Esophagus squamous epithelium (tissue), 5 donors: ENCODE measurements at regions not wholly inside any gene's neighbourhood (a gene's known extent, or its start where the extent isn't known, plus 50 kb on each side); places are given as distances from the start of the nearest gene placed in this dataset.
"Not testable (repeated sequence)": the region's sequence is repeated elsewhere in the genome, so short reads cannot be mapped to it uniquely, and the experiment has no call there.

Experiments used
- DNase-seq: peaks from one replicate; lab custom pipeline; 2025; lab: John Stamatoyannopoulos, UW
- H3K27ac ChIP-seq, 4 donors: fragments of 200-600 bp; sonication (generic); one replicate each; pipeline ENCODE4 v1.5.1; 2016 to 2019; ENCODE audit warnings: mild to moderate bottlenecking in 1 of 4
- H3K27me3 ChIP-seq, 4 donors: fragments of 200-600 bp; sonication (generic); 1 replicate in 3 of 4; 2 replicates in 1 of 4; pipeline versions ENCODE4 v1.5.1 to v1.6.0; 2017 to 2021; ENCODE audit warnings: antibody characterized with exemption in 1 of 4
- H3K36me3 ChIP-seq, 3 donors: fragments of 200-600 bp; sonication (generic); one replicate each; pipeline ENCODE4 v1.5.1; 2016 to 2019
- H3K4me1 ChIP-seq, 3 donors: fragments of 200-600 bp; sonication (generic); one replicate each; pipeline ENCODE4 v1.5.1; 2017 to 2019
- H3K4me3 ChIP-seq, 4 donors: fragments of 200-600 bp; sonication (generic); 1 replicate in 3 of 4; 2 replicates in 1 of 4; pipeline ENCODE4 v1.5.1; 2016 to 2019; ENCODE audit warnings: mild to moderate bottlenecking in 2 of 4, moderate library complexity in 1 of 4
- H3K9me3 ChIP-seq, 3 donors: fragments of 200-600 bp; sonication (generic); one replicate each; pipeline ENCODE4 v1.5.1; 2016 to 2019
- POLR2A ChIP-seq, 4 donors: fragments of 450-650 bp; IDR thresholded peaks; one replicate each; pipeline ENCODE4 v1.6.1; 2017; ENCODE audit warnings: antibody characterized with exemption in 4 of 4, mild to moderate bottlenecking in 4 of 4, moderate library complexity in 3 of 4
- WGBS, 2 donors: methylation state at CpG; one replicate each; pipeline ENCODE4 v1.1.5; 2018; 5-methylcytosine and 5-hydroxymethylcytosine counted together
- intact Hi-C: fragments of 100-400 bp; cut with DNase I; formaldehyde crosslinking; loops from one replicate; pipeline ENCODE4 v1.15.0; 2022
- TF ChIP-seq, protein P1 (sequence below), 6 experiments: fragments of 450-650 bp in 4 of 6; fragments of 200-600 bp in 2 of 6; sonication (generic) in 2 of 6; IDR thresholded peaks; one replicate each; pipeline ENCODE4 v1.5.1; 2016 to 2019; ENCODE audit warnings: antibody characterized with exemption in 6 of 6, mild to moderate bottlenecking in 4 of 6, moderate library complexity in 4 of 6
- donor health status: DM: yes; HTN: yes; CAD: no.

DNA sequence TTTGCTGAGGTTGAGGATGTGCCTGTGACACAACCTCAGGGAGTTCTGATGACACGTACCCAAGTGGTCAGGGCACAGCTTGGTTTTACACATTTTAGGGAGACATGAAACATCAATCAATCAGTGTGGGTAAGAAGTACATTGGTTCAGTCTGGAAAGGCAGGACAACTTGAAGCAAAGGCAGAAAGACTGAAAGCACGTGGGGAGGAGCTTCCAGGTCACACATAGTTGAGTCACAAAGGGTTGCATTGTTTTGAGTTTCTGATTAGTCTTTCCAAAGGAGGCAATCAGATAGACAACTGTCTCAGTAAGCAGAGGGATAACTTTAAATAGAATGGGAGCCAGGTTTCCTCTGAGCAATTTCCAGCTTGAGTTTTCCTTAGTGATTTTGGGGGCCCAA lies 1910.0 kb upstream of the AGA start:
- Histone ChIP-seq H3K4me3 (no peak overlapping the region), H3K27ac (no peak overlapping the region), H3K9me3 (no peaks in the 10 kb centered on the region), H3K27me3 (no peaks in the 10 kb centered on the region), H3K36me3 (no peaks in the 10 kb centered on the region), H3K4me1 (no peaks in the 10 kb centered on the region)
- intact Hi-C loops, result no loop called here
- 54 to 63% methylated on average over 2 of the region's 2 CpGs for WGBS, 2 donors
- no peak for DNase-seq
- TF ChIP-seq, protein P1, sequence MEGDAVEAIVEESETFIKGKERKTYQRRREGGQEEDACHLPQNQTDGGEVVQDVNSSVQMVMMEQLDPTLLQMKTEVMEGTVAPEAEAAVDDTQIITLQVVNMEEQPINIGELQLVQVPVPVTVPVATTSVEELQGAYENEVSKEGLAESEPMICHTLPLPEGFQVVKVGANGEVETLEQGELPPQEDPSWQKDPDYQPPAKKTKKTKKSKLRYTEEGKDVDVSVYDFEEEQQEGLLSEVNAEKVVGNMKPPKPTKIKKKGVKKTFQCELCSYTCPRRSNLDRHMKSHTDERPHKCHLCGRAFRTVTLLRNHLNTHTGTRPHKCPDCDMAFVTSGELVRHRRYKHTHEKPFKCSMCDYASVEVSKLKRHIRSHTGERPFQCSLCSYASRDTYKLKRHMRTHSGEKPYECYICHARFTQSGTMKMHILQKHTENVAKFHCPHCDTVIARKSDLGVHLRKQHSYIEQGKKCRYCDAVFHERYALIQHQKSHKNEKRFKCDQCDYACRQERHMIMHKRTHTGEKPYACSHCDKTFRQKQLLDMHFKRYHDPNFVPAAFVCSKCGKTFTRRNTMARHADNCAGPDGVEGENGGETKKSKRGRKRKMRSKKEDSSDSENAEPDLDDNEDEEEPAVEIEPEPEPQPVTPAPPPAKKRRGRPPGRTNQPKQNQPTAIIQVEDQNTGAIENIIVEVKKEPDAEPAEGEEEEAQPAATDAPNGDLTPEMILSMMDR (IDR thresholded peaks at IDR 0.05), result no peak
- TF ChIP-seq POLR2A (IDR thresholded peaks at IDR 0.05), result no peak

DNA sequence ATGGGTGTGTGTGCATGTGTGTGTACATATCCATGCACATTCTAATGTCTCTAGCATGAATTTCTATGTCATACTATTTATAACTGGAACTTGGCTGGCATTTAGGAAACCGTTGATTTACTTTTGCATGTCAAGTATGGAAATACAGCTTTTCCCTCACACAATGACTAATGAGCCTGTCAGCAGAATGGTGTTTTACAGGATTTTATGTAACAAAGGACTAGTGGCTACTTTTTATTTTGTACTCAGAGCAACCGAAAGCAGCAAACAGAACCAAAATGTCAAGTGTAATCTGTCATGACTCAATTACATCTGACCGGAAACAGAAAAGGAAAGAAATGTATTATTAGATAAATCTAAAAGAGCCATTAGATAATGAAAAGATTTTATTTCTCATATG lies 1911.5 kb upstream of the AGA start:
- no peaks in the 10 kb centered on the region for H3K36me3 ChIP-seq
- intact Hi-C loops, result no loop called here
- TF ChIP-seq POLR2A (IDR thresholded peaks at IDR 0.05), result no peak
- TF ChIP-seq, protein P1 (IDR thresholded peaks at IDR 0.05), result no peak
- 21 to 24% methylated on average over 3 of the region's 3 CpGs for WGBS, 2 donors
- no peaks in the 10 kb centered on the region for H3K27me3 ChIP-seq
- H3K27ac ChIP-seq, result no peak overlapping the region
- H3K4me3 ChIP-seq, result no peak overlapping the region
- no peaks in the 10 kb centered on the region for H3K9me3 ChIP-seq
- H3K4me1 ChIP-seq, result no peaks in the 10 kb centered on the region
- DNase-seq, result no peak

DNA sequence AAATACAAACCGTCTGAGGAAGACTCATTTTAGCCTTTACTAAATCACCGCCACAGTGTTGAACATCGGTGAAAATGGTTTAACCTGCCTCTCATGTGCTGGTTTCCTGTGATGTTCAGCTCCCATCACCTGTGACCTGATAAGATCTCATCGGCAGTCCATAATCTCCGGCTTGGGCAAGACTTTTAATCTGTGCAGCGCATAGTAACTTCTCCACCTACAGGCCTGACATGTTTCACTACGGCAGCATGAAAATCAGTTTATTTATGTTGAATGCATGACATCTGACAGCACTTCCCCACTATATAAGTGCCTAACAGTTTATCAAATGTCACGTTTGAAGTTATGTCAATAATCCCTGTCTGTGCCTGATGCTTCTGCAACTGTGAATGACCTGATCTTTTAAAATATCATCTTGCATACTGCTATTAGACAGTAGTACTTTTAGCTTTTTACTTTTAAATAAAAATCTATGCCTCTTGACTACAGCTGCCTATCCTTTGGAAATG lies 1919.8 kb upstream of the AGA start:
- no peak overlapping the region for H3K27ac ChIP-seq
- H3K4me1 ChIP-seq, result no peaks in the 10 kb centered on the region
- WGBS, 2 donors, result 43 to 55% methylated on average over 8 of the region's 8 CpGs
- no peaks in the 10 kb centered on the region for H3K36me3 ChIP-seq
- no peak for TF ChIP-seq POLR2A (IDR thresholded peaks at IDR 0.05)
- TF ChIP-seq, protein P1 (IDR thresholded peaks at IDR 0.05), result no peak
- H3K4me3 ChIP-seq, result no peak overlapping the region
- H3K9me3 ChIP-seq, result no peaks in the 10 kb centered on the region
- no peak for DNase-seq
- intact Hi-C loops, result no loop called here
- no peaks in the 10 kb centered on the region for H3K27me3 ChIP-seq

DNA sequence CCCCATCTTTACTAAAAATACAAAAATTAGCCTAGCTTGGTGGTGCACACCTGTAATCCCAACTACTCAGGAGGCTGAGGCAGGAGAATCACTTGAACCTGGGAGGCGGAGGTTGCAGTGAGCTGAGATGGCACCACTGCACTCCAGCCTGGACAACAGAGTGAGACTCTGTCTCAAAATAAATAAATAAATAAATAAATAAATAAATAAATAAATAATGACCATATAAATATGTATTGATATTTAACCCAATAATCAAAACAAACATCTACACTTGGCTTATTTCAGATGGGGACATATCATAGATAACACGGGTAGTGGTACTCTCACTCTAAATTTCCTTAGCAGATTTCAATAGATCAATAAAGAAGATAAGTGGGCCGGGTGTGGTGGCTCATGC lies 1923.7 kb upstream of the AGA start:
- H3K27ac ChIP-seq, H3K4me1 ChIP-seq, H3K36me3 ChIP-seq, H3K4me3 ChIP-seq, H3K9me3 ChIP-seq, intact Hi-C loops, H3K27me3 ChIP-seq, DNase-seq: not testable (repeated sequence)
- WGBS, 2 donors, result 90 to 92% methylated on average over 3 of the region's 3 CpGs

DNA sequence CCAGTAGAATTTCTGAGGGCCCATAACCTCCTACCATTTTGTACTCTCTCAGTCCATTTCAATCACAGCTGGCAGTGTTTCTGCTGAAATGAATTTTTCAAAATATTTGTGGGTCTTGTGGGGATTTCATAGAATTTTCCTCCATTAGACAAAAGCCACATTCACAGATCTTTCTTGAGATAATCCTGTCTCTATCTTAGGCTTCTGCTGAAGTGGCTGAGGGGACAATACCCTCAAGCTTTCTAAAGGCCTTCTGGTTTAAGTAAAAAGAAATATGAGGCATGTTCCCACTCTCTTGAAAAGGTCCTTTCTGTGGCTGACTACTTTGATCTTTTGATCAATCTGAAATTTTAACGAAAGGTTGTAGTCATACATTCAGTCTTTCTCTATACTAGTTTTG lies 1930.0 kb upstream of the AGA start:
- Histone ChIP-seq H3K27ac (no peak overlapping the region), H3K4me1 (no peaks in the 10 kb centered on the region), H3K4me3 (no peak overlapping the region), H3K27me3 (no peaks in the 10 kb centered on the region), H3K9me3 (no peaks in the 10 kb centered on the region), H3K36me3 (no peaks in the 10 kb centered on the region)
- DNase-seq, result no peak
- 67 to 73% methylated on average over 1 of the region's 1 CpG for WGBS, 2 donors
- no peak for TF ChIP-seq POLR2A (IDR thresholded peaks at IDR 0.05)
- TF ChIP-seq, protein P1 (IDR thresholded peaks at IDR 0.05), result no peak
- intact Hi-C loops, result no loop called here

DNA sequence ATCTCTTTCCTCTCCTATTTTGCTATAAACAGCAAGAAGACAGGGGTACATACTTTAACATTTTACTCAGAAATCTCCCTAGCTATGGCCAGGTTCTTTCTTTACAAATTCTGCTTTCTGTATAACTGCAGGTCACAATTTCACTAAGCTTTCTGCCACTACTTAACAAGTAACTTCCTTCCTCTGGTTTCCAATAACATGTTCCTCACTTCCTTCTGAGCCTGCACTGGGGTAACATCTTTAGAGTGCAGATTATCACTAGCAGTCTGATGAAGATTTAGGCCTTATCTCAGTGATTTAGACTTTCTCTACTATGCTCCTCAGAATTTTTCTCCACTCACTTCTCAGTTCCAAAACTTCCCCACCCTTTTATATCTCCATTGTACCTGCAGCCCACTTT lies 1930.5 kb upstream of the AGA start:
- DNase-seq, result no peak
- Histone ChIP-seq H3K27me3 (no peaks in the 10 kb centered on the region), H3K27ac (no peak overlapping the region), H3K4me3 (no peak overlapping the region), H3K4me1 (no peaks in the 10 kb centered on the region), H3K36me3 (no peaks in the 10 kb centered on the region), H3K9me3 (no peaks in the 10 kb centered on the region)
- intact Hi-C loops, result no loop called here
- TF ChIP-seq, protein P1 (IDR thresholded peaks at IDR 0.05), result no peak
- TF ChIP-seq POLR2A (IDR thresholded peaks at IDR 0.05), result no peak

DNA sequence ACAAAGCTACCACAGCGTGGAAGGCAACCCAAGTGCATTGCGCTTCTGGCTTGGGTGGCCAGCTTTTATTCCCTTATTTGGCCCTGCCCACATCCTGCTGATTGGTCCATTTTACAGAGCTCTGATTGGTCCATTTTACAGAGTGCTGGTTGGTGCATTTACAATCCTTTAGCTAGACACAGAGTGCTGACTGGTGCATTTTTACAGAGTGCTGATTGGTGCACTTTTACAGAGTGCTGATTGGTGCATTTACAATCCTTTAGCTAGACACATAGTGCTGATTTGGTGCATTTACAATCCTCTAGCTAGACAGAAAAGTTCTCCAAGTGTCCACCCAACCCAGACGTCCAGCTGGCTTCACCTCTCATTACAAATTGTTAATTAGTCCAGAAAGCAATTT lies 1936.6 kb upstream of the AGA start:
- WGBS, 2 donors, result 71 to 82% methylated on average over 2 to 3 of the region's 3 CpGs
- intact Hi-C loops, result not testable (repeated sequence)

More for the DNA sequence above, 1936.6 kb upstream of the AGA start:
- DNase-seq, H3K27ac ChIP-seq, H3K4me3 ChIP-seq, H3K27me3 ChIP-seq, H3K9me3 ChIP-seq, H3K36me3 ChIP-seq, H3K4me1 ChIP-seq: not testable (repeated sequence)
